ENCODE measurements at regions not wholly inside any gene's neighbourhood (a gene's known extent, or its start where the extent isn't known, plus 50 kb on each side); places are given as distances from the start of the nearest gene placed in this dataset.

GRCh38 chr4:101421386-101421785 is 74.1 kb upstream of the PPP3CA start:
- TF ChIP-seq CTCF (IDR thresholded peaks at IDR 0.05), result no peak
- no peak for TF ChIP-seq TCF7L2 (IDR thresholded peaks at IDR 0.05; ENCODE audit: low read depth, low read length)
- TF ChIP-seq SIN3A (IDR thresholded peaks at IDR 0.05; ENCODE audit: borderline replicate concordance, insufficient read depth, low read depth, low read length), result no peak
